OCI-M1 (cell line): ENCODE measurements at regions not wholly inside any gene's neighbourhood (a gene's known extent, or its start where the extent isn't known, plus 50 kb on each side); places are given as distances from the start of the nearest gene placed in this dataset.
"Not testable (repeated sequence)": the region's sequence is repeated elsewhere in the genome, so short reads cannot be mapped to it uniquely, and the experiment has no call there.

Source experiments
- DNase-seq: peaks from one replicate; lab custom pipeline; 2025; lab: John Stamatoyannopoulos, UW

DNA sequence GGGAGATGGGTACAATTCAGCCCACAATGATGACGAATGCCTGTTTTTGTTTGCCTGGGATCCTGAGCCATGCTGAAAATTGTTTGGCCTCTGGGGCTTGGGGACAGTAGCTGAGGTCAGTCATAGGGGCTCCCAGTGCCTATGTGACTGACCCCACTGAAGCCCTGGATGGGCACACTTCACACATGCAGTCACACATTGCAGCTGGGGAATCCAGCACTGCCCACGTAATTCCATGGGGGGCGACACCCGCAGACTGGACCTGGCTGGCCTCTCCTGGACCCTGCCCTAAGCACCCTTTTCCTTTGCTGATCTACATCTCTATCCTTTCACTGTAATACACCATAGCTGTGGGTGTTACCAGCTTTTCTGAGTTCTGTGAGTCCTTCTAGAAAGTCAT lies 295.2 kb upstream of the HS6ST1 start:
- no peak for DNase-seq

DNA sequence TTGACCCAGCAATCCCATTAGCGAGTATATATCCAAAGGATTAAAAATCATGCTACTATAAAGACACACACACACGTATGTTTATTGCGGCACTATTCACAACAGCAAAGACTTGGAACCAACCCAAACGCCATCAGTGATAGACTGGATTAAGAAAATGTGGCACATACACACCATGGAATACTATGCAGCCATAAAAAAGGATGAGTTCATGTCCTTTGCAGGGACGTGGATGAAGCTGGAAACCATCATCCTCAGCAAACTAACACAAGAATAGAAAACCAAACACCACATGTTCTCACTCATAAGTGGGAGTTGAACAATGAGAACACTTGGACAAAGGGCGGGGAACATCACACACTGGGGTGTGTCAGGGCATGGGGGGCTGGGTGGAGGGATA lies 296.2 kb upstream of the HS6ST1 start:
- DNase-seq: not testable (repeated sequence)

DNA sequence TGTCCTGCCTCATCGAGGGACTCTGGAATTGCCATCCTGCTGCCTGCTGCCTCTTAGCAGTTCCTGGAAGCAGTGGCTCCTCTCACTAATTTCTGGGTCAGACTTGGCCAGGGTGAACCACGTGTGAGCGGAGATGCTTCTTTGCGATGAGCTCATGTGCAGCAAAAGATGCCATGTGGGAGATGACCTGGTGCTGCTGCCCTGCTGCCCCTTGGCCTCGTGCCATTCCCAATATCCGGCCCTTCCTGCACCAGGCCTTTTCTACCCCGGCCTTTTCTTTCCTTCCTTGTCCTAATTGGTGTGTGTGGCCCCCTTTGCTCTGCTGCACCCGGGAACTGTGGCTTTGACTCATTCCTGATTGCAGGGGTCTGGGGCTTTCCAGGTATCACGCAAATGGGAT lies 296.9 kb upstream of the HS6ST1 start:
- no peak for DNase-seq

DNA sequence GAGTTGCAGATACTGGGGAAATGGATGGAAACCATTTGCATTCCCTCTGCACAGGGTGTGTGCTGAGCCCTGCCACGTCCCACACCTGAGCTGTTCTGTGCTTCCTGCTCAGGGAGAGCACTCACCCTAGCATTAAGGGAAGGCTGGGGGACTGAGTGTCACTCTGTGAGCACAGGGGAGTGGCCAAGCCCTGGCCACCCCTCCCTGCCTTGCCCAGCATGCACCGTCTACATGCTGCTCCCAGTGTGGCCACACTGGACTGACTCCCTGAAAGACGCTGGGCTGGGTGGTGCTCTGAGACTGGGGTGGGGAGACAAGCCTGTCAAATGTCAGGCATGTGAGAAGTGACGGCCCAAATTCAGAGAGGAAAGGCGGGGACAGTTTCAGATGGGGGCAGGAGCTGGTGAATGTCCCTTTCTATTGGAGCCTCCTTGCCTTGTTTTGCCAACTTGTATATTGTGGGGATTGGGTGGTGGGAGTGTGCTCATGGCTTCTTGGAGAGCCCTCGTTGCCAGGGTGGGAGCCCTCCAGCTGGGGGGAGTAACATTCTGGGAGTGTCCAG lies 298.4 kb upstream of the HS6ST1 start:
- no peak for DNase-seq

GRCh38 chr2:128617661-128618060 lies 299.0 kb upstream of the HS6ST1 start:
- no peak for DNase-seq

- DNase-seq: no peak
These were observed 300.0 kb upstream of the HS6ST1 start for GRCh38 chr2:128618642-128619041.

DNA sequence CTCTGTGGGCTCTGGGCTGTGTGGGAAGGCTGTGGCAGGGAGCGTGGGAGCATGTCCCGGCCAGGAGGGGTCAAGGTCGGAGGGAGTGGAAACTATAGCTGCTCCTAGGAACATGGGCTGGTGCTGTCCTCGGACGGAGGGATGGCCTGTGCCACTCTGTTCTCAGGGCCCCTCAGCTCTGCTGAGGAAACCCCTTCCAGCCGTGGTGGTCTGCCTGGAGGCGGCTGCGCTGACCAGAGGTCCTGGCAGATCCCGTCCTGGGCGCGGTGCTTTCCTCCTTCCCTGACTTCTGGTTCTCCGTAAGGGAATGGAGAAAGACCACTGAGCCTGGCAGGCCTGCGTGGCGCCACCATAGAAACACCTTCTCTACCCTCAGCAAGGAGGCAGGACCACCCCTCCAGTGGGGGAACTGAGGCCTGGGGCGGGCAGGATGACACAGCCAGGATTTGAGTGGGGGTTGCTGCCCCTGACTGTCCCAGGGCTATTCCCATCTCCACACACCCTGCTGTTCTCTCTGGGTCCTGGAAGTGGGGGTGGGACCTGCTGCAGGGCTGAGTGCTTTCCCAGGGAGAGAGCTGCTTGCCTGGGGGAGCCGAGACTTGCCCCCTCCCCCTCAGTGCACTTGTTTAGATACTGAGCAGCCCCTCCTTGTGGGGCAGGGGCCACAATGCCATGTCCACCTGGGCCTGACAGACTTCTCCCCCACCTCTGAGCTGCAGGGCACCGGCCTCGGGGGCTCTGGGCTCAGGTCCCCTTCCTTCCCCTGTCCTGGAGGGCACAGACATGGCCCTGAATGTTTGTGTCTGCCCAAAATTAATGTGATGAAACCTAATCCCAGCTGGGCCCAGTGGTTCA lies 301.0 kb upstream of the HS6ST1 start:
- DNase-seq: no peak

GRCh38 chr2:128621074-128621473 lies 302.4 kb upstream of the HS6ST1 start:
- no peak for DNase-seq

DNA sequence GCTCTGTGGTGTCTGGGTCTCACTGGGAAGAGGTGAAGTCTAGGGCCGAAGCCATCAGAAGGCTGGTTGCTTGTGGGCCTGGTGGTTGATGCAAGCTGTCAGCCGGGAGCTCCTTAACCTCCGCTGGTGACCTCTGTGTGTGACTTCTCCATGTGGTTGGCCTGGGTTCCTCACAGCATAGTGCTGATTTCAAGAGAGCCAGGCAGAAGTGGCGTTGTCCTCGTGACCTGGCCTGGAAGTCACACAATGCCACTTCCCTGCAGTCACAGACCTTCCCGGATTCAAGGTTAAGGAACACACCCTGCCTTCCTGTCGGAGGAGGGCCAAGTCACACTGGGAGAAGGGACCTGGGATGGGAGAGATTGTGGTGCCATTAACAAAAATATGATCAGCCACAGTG lies 303.7 kb upstream of the HS6ST1 start:
- DNase-seq: no peak

DNA sequence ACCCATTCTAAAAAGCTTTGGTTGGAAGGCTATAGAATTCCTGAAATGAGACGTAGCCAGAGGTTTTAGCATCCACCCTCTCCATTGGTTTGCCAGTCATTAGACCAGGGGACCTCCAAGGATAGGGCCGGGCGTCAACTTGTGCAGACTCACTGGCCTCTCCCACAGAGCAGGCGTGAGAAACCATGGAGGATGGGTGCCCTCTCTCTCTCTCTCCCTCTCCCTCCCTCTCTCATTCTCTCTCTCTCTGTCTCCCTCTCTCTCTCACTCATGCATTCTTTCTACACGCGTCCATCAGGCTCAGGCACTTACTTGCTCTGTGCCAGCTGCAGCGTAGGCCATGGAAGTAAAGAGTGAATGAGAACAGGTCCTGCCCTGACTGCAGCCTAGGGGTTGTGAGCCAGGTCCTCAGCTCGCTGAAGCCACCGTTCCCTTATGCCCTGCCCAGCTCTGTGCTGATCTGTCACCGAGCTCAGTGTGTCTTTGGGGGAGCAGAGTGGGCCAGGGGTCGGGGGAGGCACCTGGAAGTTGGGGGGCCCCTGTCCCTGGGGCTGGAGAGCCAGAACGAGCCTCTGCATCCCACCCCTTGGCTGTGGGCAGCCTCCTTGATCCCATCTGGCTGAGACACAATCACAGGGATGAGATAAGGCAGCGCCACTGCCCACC lies 304.4 kb upstream of the HS6ST1 start:
- no peak for DNase-seq

DNA sequence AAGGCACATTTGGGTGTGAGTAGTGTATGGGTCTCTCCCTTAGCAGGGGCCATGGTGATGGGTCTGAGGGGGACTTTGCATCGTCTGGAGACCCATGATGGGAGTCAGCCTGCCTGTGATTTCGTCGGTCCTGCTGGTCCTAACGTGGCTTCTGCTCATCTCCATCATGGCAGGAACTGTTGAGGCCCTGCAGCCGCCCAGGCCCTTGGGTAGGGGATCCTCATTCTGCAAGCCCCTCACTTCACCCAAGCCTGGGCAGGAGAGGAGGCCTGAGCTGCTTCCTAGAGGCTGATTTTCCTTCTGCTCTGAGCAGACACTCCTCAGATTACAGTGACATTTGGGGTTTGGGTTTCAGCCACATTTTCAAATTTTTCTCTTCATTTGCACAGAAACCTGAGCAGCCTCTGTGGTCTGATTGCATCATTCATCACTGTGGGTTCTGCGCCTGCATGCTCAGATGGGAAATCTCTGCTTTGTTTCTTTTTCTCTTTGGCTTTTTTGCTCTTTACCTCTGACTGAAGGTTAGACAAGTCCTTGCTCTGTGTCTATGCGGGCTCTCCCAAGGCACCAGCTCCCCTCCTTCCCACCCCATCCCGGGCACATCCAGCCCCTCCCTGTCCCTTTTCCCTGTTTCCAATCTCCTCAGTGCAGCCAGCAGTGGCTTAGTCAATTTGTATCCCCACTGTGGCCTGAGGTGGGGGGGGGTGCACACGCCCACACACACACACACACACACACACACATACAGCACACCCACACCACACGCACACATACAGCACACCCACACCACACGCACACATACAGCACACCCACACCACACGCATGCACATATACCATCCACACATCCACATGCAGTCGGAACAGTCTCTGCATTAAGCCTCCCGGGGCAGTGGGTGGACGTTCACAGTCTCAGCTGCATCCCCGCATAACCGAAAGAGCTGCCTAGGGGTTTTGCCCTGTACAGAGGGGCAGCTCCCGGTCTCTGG lies 305.4 kb upstream of the HS6ST1 start:
- DNase-seq: peak; percentile 85

DNA sequence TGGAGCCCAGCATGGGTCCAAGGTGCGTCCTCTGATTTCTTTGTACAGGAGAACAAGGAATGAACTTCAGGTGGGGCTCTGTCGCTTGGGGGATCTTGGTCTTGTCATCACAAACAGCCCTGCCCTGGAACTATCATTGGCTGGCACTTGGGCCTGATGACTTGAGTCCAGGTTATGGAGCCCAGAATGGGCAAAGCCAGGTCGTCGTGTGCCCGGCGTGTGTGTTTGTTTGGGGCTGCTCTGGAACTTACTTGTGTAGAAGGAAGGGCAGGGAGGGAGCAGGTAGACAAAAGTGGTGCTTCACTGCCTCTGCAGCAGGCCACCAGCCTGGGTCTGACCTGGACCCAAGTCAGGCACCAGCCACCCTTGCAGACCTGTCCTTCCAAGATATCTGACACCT lies 306.3 kb upstream of the HS6ST1 start:
- no peak for DNase-seq

GRCh38 chr2:128625421-128625820 lies 306.8 kb upstream of the HS6ST1 start:
- no peak for DNase-seq

- DNase-seq: no peak
These were observed 307.5 kb upstream of the HS6ST1 start for GRCh38 chr2:128625963-128626759.

DNA sequence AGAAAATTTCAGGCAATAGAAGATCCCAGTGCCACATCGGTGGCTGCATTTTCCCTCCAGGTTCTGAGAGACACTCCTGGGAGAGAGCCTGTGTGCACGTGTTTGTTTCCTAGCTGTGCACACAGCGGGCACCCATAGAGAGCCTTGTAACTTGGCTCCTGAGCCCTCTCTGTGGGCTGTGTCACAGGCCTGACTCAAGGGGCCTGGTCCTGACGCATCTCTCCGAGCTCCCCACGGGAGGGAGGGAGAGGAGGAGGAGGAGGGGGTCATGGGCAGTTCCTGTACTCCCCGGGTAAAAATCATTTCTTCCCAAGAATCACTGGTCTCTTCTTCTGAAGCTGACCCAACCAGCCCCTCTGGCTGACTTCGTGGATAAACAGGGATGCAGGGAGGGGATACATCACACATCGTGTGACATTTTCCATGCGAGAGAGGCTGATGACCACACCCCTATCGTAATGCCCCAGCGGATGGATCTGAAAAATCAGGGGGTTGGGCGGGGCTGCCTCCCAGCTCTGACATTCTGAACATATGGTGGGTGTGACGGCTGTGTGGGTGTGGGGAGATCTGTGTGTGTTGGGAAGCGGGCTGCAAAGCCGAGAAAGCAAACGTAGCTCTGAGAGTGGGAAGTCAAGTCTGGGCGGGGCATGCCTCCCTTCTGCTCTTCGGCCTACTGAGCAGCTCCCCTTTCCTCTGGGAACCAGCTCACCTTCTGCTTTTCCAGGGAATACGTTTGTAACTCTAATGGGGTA lies 308.3 kb upstream of the HS6ST1 start:
- no peak for DNase-seq

DNA sequence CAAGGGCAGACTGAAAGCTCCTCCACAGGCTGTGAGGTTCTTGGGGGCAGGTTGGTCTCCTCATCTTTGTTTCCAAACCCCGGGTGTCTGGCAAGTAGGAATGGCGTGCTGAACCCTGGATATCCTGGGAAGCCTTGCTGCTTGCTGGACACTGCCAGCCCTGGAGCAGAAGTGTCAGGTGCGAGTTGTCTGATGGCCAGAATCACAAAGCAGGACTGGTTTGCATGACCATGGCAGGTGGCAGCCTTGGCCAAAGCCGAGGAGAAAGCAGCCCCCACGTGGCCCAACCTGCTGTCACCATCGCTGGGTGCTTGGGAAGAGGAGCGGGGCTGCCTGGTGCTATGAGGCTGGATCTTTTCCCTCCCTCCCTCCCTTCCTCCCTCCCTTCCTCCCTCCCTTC lies 309.5 kb upstream of the HS6ST1 start:
- no peak for DNase-seq

- no peak for DNase-seq
These were observed 310.3 kb upstream of the HS6ST1 start for GRCh38 chr2:128628996-128629395.

DNA sequence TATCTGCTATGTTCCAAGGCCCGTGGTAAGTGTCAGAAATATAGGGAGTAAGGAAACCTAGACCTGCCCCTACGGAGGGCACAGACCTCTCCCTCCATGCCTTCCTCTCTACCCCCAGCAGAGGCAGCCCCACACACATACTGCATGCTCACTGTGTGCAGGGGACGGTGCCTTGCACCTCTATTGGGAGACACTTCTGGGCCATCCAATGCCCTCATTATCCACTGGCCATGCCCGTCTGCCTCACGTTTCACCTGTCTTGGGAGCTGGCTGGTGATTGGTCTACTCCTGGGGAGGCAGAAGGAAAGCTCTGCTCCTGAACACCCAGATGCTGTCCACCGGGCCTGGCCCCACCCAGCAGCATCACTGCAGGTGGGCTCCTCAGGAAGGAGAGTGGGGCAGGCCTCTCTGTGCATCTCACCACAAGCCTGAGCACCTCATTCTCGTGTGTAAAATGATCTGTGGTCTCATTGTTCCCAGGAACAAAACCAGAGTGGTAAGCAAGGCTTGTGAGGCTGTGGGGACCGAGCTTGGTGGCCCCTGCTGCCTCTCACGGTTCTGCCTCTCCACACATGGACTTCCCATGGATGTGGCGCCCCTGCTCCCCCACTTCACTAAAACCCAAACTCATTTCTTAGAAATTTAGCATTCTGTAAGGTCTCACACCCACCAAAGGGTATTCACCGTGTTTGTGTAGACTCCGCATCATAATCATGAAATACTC lies 312.5 kb upstream of the HS6ST1 start:
- DNase-seq: no peak

DNA sequence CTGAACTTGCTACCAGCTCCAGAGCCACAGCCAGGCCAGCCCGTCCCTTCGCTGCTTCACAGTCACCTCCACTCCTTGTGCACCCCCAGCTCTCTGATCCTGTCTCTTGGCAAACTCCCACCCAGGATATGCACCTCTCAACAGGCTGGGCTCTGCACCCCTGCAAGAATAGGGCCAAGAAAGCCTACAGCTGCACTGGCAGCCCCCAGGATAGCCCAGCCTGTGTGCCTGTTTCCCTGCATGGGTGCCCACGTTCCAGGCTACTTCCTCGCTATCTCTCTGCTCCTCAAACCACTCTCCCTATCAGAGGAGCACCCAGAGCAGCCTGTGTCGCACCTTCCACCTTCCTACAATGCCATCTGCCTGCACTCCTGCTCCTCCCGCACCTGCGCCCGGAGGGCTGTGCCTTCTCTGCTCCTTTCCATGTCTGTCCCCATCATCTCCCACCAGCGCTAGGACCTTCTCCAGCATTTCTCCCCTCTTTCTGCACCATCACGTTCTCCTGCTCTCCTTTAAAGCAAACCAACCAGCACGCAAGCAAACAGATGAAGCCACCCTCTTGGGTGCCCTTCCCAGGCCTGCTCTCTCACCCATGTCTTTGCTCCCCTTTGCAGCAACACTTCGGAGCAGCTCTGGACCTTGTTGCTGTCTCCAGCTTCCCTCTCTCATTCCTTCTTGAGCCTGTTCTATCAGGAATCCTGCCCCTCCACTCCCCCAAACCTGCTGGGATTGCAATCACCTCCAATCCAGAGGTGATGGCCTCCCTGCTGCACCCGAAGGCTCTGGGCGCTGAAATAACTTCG lies 313.2 kb upstream of the HS6ST1 start:
- DNase-seq: no peak
